Activated T-cell treated with anti-CD3 and anti-CD28 coated beads, Interleukin-2, amount 50 U/mL, for 4 hours (primary cell): ENCODE measurements at regions not wholly inside any gene's neighbourhood (a gene's known extent, or its start where the extent isn't known, plus 50 kb on each side); places are given as distances from the start of the nearest gene placed in this dataset.

Experiments
- ATAC-seq, 2 donors: fragments of 200-7000 bp; cut with Tn5 transposase; one replicate each; pipeline ENCODE4 v1.10.0; 2021
- DNase-seq: peaks from one replicate; pipeline ENCODE4 v3.0.0-alpha.2; 2020
- H3K27me3 Mint-ChIP-seq: one replicate; pipeline ENCODE4 v1.8.0; 2021; ENCODE audit warnings: low read depth, mixed read lengths
- H3K36me3 Mint-ChIP-seq: one replicate; pipeline ENCODE4 v1.8.0; 2022; ENCODE audit warnings: mixed read lengths; ENCODE audit not compliant: insufficient read depth
- H3K4me1 Mint-ChIP-seq: one replicate; pipeline ENCODE4 v1.8.0; 2021; ENCODE audit warnings: low read depth, mixed read lengths
- H3K4me3 Mint-ChIP-seq: one replicate; pipeline ENCODE4 v1.8.0; 2021; ENCODE audit warnings: mild to moderate bottlenecking, moderate library complexity, mixed read lengths
- H3K9me3 Mint-ChIP-seq: one replicate; pipeline ENCODE4 v1.8.0; 2021; ENCODE audit warnings: mixed read lengths

DNA sequence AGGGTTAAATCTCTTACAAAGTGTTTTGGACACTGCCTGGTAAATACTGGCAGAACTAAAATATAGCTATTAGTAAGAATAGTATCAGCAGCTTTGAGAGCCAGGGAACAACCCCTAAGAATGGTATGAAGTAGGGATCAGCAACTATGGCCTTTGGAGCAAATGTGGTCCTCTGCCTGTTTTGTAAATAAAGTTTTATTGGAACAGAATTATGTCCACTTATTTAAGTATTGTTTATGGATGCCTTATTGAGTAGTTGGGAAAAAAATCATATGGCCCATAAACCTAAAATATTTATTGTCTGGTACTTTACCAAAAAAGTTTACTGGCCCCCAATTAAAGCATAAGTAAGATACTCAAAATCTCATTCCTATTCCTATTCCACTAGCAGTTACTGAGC lies 182.2 kb downstream of the PALM2AKAP2 start:
- H3K4me3 Mint-ChIP-seq = no peak overlapping the region
- H3K27me3 Mint-ChIP-seq = peaks cover 2% of the 10 kb centered on the region
- ATAC-seq (no peak), DNase-seq (no peak)
- H3K9me3 Mint-ChIP-seq = no peaks in the 10 kb centered on the region
- no peaks in the 10 kb centered on the region for H3K36me3 Mint-ChIP-seq
- peaks cover 43% of the 10 kb centered on the region for H3K4me1 Mint-ChIP-seq

DNA sequence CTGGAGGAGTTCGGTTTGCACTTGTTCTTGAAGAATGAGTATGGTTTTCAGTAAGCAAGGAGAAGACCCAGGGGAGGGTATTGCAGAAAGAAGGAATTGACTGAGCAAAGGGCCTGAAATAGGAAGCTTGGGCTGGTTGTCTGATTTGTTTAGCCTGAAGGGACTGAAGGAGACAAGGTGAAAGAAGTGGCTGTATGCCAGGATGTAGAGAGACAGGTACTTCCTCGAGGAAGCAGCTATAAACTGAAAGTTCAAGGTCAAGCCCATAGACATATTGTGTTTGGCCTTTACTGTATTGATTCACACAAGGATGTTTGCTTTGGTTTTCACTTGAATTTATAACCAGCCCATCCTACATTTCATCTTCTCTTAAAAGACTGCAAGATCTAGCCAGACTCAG lies 183.1 kb downstream of the PALM2AKAP2 start:
- H3K4me1 Mint-ChIP-seq = peaks cover 52% of the 10 kb centered on the region

DNA sequence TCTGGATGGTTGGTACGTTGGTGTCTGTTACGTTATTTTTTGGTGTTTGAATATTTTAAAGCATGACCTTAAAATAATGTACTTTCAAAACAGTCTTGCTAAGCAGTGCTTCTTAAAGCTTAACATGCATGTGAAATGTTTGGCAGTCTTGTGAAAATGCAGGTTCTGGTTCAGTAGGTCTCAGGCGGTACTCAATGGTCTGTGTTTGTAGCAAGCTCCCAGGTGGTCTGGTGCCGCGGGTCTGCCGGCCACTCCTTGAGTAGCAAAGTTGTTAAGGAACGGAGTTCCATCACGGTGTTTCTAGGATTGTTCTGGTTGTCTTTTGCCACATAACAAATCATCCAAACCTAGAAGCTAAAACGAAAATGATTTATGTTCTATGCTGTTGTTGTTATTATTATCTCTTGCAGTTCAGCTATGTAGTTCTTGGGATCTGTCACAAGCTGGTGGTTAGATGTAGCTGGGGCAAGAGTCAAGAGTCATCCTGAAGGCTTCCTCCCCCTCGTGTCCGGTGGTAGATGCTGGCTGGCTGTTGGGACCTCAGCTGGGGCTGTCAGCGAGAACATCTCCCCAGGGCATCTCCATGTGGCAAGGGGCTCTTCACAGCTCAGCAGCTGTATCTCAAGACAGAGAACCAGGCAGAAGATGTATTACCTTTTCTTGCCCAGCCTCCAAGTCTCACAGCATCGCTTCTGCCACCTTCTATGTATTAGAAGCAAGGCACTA lies 186.8 kb downstream of the PALM2AKAP2 start:
- Mint-ChIP-seq H3K4me1 (peaks cover 66% of the 10 kb centered on the region), H3K36me3 (no peaks in the 10 kb centered on the region), H3K4me3 (no peak overlapping the region), H3K27me3 (no peaks in the 10 kb centered on the region), H3K9me3 (no peaks in the 10 kb centered on the region)
- DNase-seq = no peak
- no peak for ATAC-seq

More for the DNA sequence above, 183.1 kb downstream of the PALM2AKAP2 start:
- DNase-seq (no peak), ATAC-seq (no peak)
- peaks cover 2% of the 10 kb centered on the region for H3K27me3 Mint-ChIP-seq
- H3K4me3 Mint-ChIP-seq = no peak overlapping the region
- no peaks in the 10 kb centered on the region for H3K9me3 Mint-ChIP-seq
- no peaks in the 10 kb centered on the region for H3K36me3 Mint-ChIP-seq

DNA sequence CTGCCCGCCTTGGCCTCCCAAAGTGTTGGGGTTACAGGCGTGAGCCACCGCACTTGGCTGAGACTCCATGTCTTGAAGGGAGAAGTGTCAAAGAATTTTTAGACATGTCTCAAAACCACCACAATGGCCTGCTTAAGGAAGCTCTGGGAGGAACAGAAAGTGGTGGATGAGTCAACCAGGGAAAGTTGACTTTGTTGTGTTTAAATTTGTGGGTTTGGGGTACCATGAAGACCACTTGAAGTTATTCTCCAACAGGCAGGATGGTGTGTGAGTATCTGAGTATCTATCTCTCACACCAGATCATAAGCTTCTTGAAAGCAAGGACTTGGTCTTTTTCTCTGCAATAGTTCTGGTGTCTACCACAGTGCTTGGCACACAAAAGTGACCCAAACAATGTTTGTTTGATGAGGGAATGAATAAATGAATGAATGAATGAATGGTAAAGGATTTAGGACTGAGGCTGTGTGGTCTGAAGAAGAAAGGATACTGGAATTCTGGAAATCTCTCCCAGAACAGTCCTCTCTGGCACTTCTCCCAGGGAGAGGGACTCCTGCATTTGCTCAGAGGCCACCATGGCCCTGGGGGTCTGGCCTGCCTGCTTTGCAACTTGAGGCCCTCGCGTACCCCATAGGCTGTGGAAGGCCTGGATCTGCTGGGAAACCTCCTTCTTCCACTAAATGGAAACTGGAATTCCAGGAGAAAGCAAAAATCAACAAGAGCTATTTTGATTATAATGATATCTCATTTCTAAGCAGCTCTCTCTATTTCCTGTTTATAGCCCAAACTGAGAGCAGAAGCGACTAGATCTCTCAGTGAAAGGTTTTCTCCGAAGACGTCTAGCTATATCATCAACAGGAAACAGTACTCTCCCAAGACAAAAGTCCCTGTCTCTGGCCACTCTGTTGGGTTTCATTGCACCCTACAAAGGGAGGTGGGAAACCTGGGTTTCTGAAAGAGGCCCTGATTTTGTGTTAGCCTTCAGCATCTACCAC lies 187.9 kb downstream of the PALM2AKAP2 start:
- ATAC-seq = peak; percentile 37 to 46
- no peak overlapping the region for H3K4me3 Mint-ChIP-seq
- no peaks in the 10 kb centered on the region for H3K27me3 Mint-ChIP-seq
- no peak for DNase-seq
- no peaks in the 10 kb centered on the region for H3K36me3 Mint-ChIP-seq
- peaks cover 69% of the 10 kb centered on the region for H3K4me1 Mint-ChIP-seq
- no peaks in the 10 kb centered on the region for H3K9me3 Mint-ChIP-seq

DNA sequence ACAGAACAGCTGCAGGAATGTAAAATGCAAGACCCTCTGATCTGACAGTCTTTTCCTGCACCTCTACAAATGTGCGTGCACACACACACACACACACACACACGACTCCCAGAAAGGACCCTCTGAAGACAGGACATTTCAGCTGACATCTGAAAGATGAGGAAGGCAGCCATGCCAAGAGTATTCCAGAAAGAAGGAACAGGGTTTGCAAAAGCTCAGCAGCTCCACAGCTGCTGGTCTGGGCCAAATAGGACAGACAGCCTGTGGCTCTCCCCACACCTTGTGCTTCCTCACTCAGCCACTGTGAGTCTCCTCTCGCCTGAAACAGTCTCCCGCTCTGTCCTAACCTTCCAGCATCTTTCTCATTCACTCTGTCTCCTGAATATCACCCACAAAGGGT lies 189.0 kb downstream of the PALM2AKAP2 start:
- H3K27me3 Mint-ChIP-seq = no peaks in the 10 kb centered on the region
- no peak overlapping the region for H3K4me3 Mint-ChIP-seq
- no peaks in the 10 kb centered on the region for H3K9me3 Mint-ChIP-seq
- H3K4me1 Mint-ChIP-seq = peaks cover 69% of the 10 kb centered on the region
- no peaks in the 10 kb centered on the region for H3K36me3 Mint-ChIP-seq
- DNase-seq (no peak), ATAC-seq (no peak)

DNA sequence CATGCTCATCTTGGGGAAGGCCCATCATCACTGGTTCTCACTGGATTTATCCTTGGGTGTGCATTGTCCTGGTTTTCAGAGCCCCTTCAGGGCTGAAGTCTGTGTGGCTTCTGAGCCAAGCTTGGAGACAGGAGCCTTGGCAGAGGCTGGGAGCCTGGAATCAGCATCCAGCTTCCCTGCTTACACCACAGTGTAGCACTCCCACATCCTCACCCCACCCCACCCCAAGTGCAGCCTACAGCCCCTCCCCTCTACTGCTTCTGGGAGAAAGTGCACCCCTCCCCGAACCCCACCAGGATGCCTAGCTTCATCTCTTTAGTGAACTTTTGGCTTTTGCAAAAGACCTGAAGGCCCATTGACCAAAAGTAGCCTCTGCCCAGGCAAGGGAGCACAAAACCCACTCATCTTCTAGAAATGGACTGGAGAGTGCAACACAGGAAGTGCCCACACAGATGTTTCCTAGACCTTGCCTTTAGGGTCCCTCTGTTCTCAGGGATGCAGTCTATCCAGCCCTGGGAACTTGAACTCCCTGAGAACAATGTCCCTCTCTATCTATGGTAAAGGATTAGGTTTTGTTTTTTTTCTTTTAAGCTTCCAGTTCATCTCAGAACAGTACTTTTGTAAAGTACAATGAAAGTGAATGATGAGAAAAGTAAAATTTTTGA lies 189.7 kb downstream of the PALM2AKAP2 start:
- Mint-ChIP-seq H3K4me1 (peaks cover 76% of the 10 kb centered on the region), H3K9me3 (no peaks in the 10 kb centered on the region), H3K36me3 (no peaks in the 10 kb centered on the region), H3K27me3 (no peaks in the 10 kb centered on the region), H3K4me3 (no peak overlapping the region)
- DNase-seq (no peak), ATAC-seq (no peak)

DNA sequence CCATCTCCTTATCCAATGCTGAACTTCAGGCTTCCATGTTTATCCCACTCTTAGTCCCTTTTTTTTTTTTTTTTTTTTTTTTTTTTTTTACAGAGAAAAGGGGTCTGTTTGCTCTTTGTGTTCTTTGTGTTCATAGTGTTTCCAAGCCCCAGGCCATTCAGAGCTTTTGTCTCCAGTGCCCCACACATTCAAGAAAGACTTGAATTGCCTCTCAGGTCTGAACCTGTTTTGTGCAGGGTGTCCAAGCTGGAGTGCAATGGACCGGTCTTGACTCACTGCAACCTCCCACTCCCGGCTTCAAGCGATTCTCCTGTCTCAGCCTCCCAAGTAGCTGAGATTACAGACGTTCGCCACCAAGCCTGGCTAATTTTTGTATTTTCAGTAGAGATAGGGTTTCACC lies 191.2 kb downstream of the PALM2AKAP2 start:
- no peak for DNase-seq
- no peak for ATAC-seq
- no peaks in the 10 kb centered on the region for H3K27me3 Mint-ChIP-seq
- no peaks in the 10 kb centered on the region for H3K9me3 Mint-ChIP-seq
- H3K4me1 Mint-ChIP-seq = peaks cover 80% of the 10 kb centered on the region
- no peak overlapping the region for H3K4me3 Mint-ChIP-seq
- H3K36me3 Mint-ChIP-seq = no peaks in the 10 kb centered on the region

DNA sequence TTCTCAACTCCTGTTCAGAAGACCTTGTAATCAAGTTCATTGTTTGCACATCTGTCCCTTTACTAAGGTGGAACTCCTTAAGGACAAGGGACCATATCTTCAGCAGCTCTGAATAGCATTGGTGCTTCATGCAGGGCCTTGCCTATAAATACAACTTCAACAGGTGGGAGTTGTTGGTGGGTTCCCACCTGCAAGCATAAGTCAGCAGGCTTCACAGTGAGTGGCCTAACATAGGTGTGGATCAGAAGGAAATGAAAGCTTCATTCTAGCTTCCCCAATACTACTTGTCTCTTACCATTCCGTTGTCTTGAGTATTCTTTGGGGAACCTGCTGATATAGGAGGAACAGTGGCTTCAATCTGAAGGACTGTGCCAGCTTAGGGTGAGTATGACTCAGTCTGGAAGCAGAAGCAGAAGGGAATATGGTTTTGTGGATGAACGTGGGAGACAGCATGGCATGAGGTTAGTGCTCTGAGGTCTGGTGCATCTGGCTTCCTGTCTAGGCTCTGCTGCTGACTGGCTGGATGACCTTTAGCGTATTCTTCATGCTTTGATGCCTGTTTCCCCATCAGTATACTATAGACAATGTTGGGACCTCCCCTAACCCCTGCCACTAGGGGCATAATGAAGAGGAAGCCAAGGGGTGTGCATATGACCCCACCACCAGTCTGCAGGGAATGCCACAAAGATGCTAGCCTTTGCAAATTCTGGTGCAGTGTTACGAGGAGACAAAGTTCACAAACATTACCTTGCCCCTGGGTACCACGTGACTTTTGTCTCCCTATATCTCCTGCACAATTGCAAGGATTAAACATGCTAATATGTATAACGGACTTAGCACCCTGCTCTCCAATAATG lies 192.3 kb downstream of the PALM2AKAP2 start:
- Mint-ChIP-seq H3K27me3 (no peaks in the 10 kb centered on the region), H3K9me3 (no peaks in the 10 kb centered on the region), H3K36me3 (no peaks in the 10 kb centered on the region), H3K4me3 (no peak overlapping the region), H3K4me1 (peaks cover 72% of the 10 kb centered on the region)
- ATAC-seq (peak; percentile 9 to 11), DNase-seq (no peak)

DNA sequence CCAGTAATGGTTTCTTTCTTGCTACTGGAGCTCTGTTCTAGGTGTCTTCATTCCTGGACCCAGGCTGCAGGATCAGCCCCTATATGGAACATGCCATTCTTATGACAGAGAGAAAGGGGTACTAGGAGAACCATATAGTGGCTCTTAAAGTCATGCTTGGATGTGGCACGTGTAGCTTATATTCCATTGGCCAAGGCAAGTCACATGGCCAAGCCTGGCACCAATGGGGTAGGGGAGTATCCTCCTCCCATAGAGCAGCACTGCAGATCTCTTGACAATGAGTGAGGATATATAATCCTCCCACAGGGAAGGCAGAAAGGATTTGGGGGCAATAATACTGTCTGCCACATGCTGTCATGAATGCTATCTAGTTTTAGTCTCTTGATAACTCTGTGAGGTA lies 193.3 kb downstream of the PALM2AKAP2 start:
- no peak for ATAC-seq
- H3K27me3 Mint-ChIP-seq = no peaks in the 10 kb centered on the region
- H3K36me3 Mint-ChIP-seq = no peaks in the 10 kb centered on the region
- H3K9me3 Mint-ChIP-seq = no peaks in the 10 kb centered on the region
- peaks cover 68% of the 10 kb centered on the region for H3K4me1 Mint-ChIP-seq
- H3K4me3 Mint-ChIP-seq = no peak overlapping the region
- DNase-seq = no peak

DNA sequence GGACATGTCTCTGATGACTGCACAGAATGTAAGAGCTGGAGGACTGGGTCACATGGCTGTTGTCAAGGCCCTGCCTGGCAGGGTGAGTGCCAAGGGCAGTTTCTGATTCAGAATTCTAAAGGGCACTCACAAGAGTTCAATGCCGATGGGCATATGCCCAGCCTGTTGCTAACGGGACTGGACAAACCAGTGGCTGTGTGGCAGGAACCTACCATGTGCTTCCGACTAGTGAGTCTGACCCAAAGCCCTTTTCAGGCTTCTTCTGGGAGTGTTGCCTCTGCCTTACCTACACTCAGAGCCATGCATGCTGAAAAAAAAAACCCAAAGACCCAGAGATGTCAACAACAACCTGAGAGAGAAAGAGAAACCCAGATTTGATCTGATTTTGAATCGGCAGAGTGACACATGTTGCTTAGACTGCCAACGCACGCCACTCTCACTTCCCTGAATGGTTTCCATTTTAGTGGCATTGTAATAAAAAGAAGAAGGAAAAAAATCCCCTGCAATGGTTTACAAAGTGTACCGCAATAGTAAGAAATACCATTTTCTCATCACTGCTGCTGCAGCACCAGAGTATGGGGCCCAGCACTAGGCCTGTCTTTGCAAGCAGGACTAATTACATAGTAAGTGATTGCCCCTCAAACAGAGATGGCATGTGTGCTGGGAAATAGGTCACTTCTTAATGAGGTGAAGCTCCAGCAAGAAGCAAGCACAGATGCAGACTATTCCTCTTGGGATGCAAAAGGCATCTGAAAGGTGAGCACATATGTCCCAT lies 194.3 kb downstream of the PALM2AKAP2 start:
- ATAC-seq (peak; percentile 84), DNase-seq (no peak)
- Mint-ChIP-seq H3K9me3 (no peaks in the 10 kb centered on the region), H3K36me3 (no peaks in the 10 kb centered on the region), H3K27me3 (no peaks in the 10 kb centered on the region), H3K4me3 (no peak overlapping the region), H3K4me1 (peaks cover 58% of the 10 kb centered on the region)

DNA sequence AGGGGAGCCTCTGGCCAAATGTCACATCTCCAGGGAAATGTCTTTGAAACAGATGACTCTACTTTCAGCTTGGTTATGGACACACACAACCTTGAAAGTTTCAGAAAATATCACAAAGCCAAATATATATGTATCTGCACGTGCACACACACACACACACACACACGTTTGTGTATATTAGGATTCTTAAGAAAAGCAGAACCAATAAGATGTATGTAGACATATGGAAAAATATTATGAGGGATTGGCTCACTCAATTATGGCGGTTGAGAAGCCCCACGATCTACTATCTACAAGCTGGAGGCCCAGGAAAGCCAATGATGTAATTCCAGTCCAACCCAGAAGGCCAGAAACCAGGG lies 194.9 kb downstream of the PALM2AKAP2 start:
- Mint-ChIP-seq H3K4me1 (peaks cover 52% of the 10 kb centered on the region), H3K4me3 (no peak overlapping the region), H3K36me3 (no peaks in the 10 kb centered on the region), H3K27me3 (no peaks in the 10 kb centered on the region), H3K9me3 (no peaks in the 10 kb centered on the region)
- ATAC-seq = peak in 1 of 2 donors; percentile 5
- no peak for DNase-seq

DNA sequence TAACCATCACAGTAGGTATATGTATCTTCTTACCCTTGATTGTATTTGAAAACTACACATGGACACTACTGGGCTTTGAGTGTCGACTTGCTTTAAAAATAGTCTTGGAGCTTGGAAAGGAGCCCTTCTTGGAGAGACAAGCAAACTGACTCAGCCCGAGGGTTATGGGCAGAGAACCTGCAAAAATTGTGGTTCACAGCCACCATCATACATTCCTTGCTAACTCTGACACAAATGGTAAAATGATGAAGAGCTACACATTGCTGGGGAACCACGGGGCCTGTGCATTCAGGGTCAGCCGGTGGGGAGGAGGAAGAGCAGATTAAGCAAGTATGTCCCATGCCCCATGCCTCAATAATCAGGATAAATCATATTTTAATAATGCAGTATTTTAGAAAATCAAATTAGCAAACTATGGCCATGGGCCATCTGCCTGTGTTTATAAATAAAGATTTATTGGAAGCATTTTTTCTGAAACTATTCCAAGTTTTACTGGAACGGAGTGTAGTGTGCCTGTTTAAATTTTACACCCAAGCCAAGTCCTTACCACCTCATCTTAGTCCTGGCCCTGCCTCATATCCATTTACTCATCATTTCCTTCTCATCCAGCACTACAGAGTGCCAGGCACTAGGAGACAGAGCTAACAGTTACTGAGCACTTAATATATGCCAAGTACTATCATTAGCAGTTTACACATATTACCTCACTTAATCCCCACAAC lies 195.7 kb downstream of the PALM2AKAP2 start:
- Mint-ChIP-seq H3K36me3 (no peaks in the 10 kb centered on the region), H3K4me1 (peaks cover 48% of the 10 kb centered on the region), H3K27me3 (no peaks in the 10 kb centered on the region), H3K9me3 (no peaks in the 10 kb centered on the region), H3K4me3 (no peak overlapping the region)
- DNase-seq (no peak), ATAC-seq (no peak)

DNA sequence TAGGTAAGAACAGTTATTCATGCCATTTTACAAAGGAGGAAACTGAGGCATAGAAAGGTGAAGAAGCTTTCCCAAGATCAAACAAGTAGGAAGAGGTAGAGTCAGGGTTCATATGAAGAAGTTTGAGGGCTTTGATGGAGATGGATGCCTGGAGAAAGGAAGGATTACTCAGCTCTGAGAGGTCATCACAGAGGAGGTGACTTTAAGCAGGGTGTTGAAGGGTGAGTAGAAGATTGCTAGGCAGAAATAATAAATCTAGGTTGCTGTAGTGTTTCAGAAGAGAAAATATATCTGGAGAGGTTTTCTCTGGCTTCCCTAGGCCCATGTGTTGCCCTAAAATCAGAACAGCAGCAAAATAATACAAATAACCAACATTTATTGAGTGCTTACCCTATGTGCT lies 196.3 kb downstream of the PALM2AKAP2 start:
- Mint-ChIP-seq H3K27me3 (no peaks in the 10 kb centered on the region), H3K4me1 (peaks cover 48% of the 10 kb centered on the region), H3K4me3 (no peak overlapping the region), H3K36me3 (no peaks in the 10 kb centered on the region), H3K9me3 (no peaks in the 10 kb centered on the region)
- no peak for ATAC-seq
- DNase-seq = no peak
